ENCODE measurements at regions not wholly inside any gene's neighbourhood (a gene's known extent, or its start where the extent isn't known, plus 50 kb on each side); places are given as distances from the start of the nearest gene placed in this dataset.

- no peaks in the 10 kb centered on the region for H3K36me3 ChIP-seq (ENCODE audit: insufficient read depth, insufficient read length, low read length)
- no peaks in the 10 kb centered on the region for H3K27me3 ChIP-seq (ENCODE audit: insufficient read depth, insufficient read length)
- no peak overlapping the region for H3K4me3 ChIP-seq (ENCODE audit: insufficient read length, low read depth)
- TF ChIP-seq SUZ12 (IDR thresholded peaks at IDR 0.05; ENCODE audit: extremely low read depth, insufficient read depth, insufficient read length), result no peak
- TF ChIP-seq YY1 (IDR thresholded peaks at IDR 0.05; ENCODE audit: insufficient read depth, insufficient read length), result no peak
- TF ChIP-seq ZNF274 (IDR thresholded peaks at IDR 0.05; ENCODE audit: low read depth, low read length), result no peak
- H3K9ac ChIP-seq (ENCODE audit: insufficient read length, low read depth), result no peak overlapping the region
- H3K4me1 ChIP-seq (ENCODE audit: insufficient read depth, insufficient read length), result no peaks in the 10 kb centered on the region
- no peaks in the 10 kb centered on the region for H3K9me3 ChIP-seq (ENCODE audit: insufficient read depth, low read length)
- no peak for DNase-seq (ENCODE audit: low read depth, low spot score)
These were observed 163.5 kb upstream of the LMO4 start for GRCh38 chr1:87165177-87165576.

- Histone ChIP-seq H3K36me3 (ENCODE audit: insufficient read depth, insufficient read length, low read length) (no peaks in the 10 kb centered on the region), H3K9ac (ENCODE audit: insufficient read length, low read depth) (no peak overlapping the region), H3K27me3 (ENCODE audit: insufficient read depth, insufficient read length) (no peaks in the 10 kb centered on the region), H3K4me1 (ENCODE audit: insufficient read depth, insufficient read length) (no peaks in the 10 kb centered on the region), H3K4me3 (ENCODE audit: insufficient read length, low read depth) (no peak overlapping the region), H3K9me3 (ENCODE audit: insufficient read depth, low read length) (no peaks in the 10 kb centered on the region)
- no peak for DNase-seq (ENCODE audit: low read depth, low spot score)
- TF ChIP-seq YY1 (IDR thresholded peaks at IDR 0.05; ENCODE audit: insufficient read depth, insufficient read length), result no peak
- no peak for TF ChIP-seq SUZ12 (IDR thresholded peaks at IDR 0.05; ENCODE audit: extremely low read depth, insufficient read depth, insufficient read length)
- TF ChIP-seq ZNF274 (IDR thresholded peaks at IDR 0.05; ENCODE audit: low read depth, low read length), result no peak
These were observed 161.4 kb upstream of the LMO4 start for GRCh38 chr1:87167157-87167789.

GRCh38 chr1:87167848-87168525, 160.7 kb upstream of the LMO4 start:
- Histone ChIP-seq H3K27me3 (ENCODE audit: insufficient read depth, insufficient read length) (no peaks in the 10 kb centered on the region), H3K36me3 (ENCODE audit: insufficient read depth, insufficient read length, low read length) (no peaks in the 10 kb centered on the region), H3K4me1 (ENCODE audit: insufficient read depth, insufficient read length) (no peaks in the 10 kb centered on the region), H3K4me3 (ENCODE audit: insufficient read length, low read depth) (no peak overlapping the region), H3K9ac (ENCODE audit: insufficient read length, low read depth) (no peak overlapping the region), H3K9me3 (ENCODE audit: insufficient read depth, low read length) (no peaks in the 10 kb centered on the region)
- TF ChIP-seq YY1 (IDR thresholded peaks at IDR 0.05; ENCODE audit: insufficient read depth, insufficient read length) (no peak), SUZ12 (IDR thresholded peaks at IDR 0.05; ENCODE audit: extremely low read depth, insufficient read depth, insufficient read length) (no peak), ZNF274 (IDR thresholded peaks at IDR 0.05; ENCODE audit: low read depth, low read length) (no peak)
- no peak for DNase-seq (ENCODE audit: low read depth, low spot score)

- no peaks in the 10 kb centered on the region for H3K36me3 ChIP-seq (ENCODE audit: insufficient read depth, insufficient read length, low read length)
- H3K27me3 ChIP-seq (ENCODE audit: insufficient read depth, insufficient read length), result no peaks in the 10 kb centered on the region
- H3K9me3 ChIP-seq (ENCODE audit: insufficient read depth, low read length), result no peaks in the 10 kb centered on the region
- no peak overlapping the region for H3K4me3 ChIP-seq (ENCODE audit: insufficient read length, low read depth)
- no peak overlapping the region for H3K9ac ChIP-seq (ENCODE audit: insufficient read length, low read depth)
- DNase-seq (ENCODE audit: low read depth, low spot score), result no peak
- no peaks in the 10 kb centered on the region for H3K4me1 ChIP-seq (ENCODE audit: insufficient read depth, insufficient read length)
- TF ChIP-seq SUZ12 (IDR thresholded peaks at IDR 0.05; ENCODE audit: extremely low read depth, insufficient read depth, insufficient read length) (no peak), ZNF274 (IDR thresholded peaks at IDR 0.05; ENCODE audit: low read depth, low read length) (no peak), YY1 (IDR thresholded peaks at IDR 0.05; ENCODE audit: insufficient read depth, insufficient read length) (no peak)
These were observed 159.3 kb upstream of the LMO4 start for GRCh38 chr1:87169263-87169910.

GRCh38 chr1:87170157-87170556, 158.5 kb upstream of the LMO4 start:
- no peaks in the 10 kb centered on the region for H3K9me3 ChIP-seq (ENCODE audit: insufficient read depth, low read length)
- no peak overlapping the region for H3K9ac ChIP-seq (ENCODE audit: insufficient read length, low read depth)
- no peaks in the 10 kb centered on the region for H3K4me1 ChIP-seq (ENCODE audit: insufficient read depth, insufficient read length)
- no peak overlapping the region for H3K4me3 ChIP-seq (ENCODE audit: insufficient read length, low read depth)
- no peak for DNase-seq (ENCODE audit: low read depth, low spot score)
- TF ChIP-seq YY1 (IDR thresholded peaks at IDR 0.05; ENCODE audit: insufficient read depth, insufficient read length), result no peak
- no peak for TF ChIP-seq SUZ12 (IDR thresholded peaks at IDR 0.05; ENCODE audit: extremely low read depth, insufficient read depth, insufficient read length)
- no peak for TF ChIP-seq ZNF274 (IDR thresholded peaks at IDR 0.05; ENCODE audit: low read depth, low read length)
- no peaks in the 10 kb centered on the region for H3K36me3 ChIP-seq (ENCODE audit: insufficient read depth, insufficient read length, low read length)
- H3K27me3 ChIP-seq (ENCODE audit: insufficient read depth, insufficient read length), result no peaks in the 10 kb centered on the region

- H3K4me3 ChIP-seq (ENCODE audit: insufficient read length, low read depth), result no peak overlapping the region
- TF ChIP-seq ZNF274 (IDR thresholded peaks at IDR 0.05; ENCODE audit: low read depth, low read length) (no peak), YY1 (IDR thresholded peaks at IDR 0.05; ENCODE audit: insufficient read depth, insufficient read length) (no peak), SUZ12 (IDR thresholded peaks at IDR 0.05; ENCODE audit: extremely low read depth, insufficient read depth, insufficient read length) (no peak)
- no peaks in the 10 kb centered on the region for H3K4me1 ChIP-seq (ENCODE audit: insufficient read depth, insufficient read length)
- H3K27me3 ChIP-seq (ENCODE audit: insufficient read depth, insufficient read length), result no peaks in the 10 kb centered on the region
- H3K9ac ChIP-seq (ENCODE audit: insufficient read length, low read depth), result no peak overlapping the region
- no peaks in the 10 kb centered on the region for H3K9me3 ChIP-seq (ENCODE audit: insufficient read depth, low read length)
- no peaks in the 10 kb centered on the region for H3K36me3 ChIP-seq (ENCODE audit: insufficient read depth, insufficient read length, low read length)
- DNase-seq (ENCODE audit: low read depth, low spot score), result no peak
These were observed 157.6 kb upstream of the LMO4 start for GRCh38 chr1:87170931-87171598.

- TF ChIP-seq SUZ12 (IDR thresholded peaks at IDR 0.05; ENCODE audit: extremely low read depth, insufficient read depth, insufficient read length), result no peak
- no peaks in the 10 kb centered on the region for H3K27me3 ChIP-seq (ENCODE audit: insufficient read depth, insufficient read length)
These were observed 155.4 kb upstream of the LMO4 start for GRCh38 chr1:87173231-87173630.

More at GRCh38 chr1:87173231-87173630, 155.4 kb upstream of the LMO4 start:
- H3K36me3 ChIP-seq (ENCODE audit: insufficient read depth, insufficient read length, low read length), result no peaks in the 10 kb centered on the region
- no peak overlapping the region for H3K9ac ChIP-seq (ENCODE audit: insufficient read length, low read depth)
- DNase-seq (ENCODE audit: low read depth, low spot score), result no peak
- no peaks in the 10 kb centered on the region for H3K9me3 ChIP-seq (ENCODE audit: insufficient read depth, low read length)
- no peak overlapping the region for H3K4me3 ChIP-seq (ENCODE audit: insufficient read length, low read depth)
- H3K4me1 ChIP-seq (ENCODE audit: insufficient read depth, insufficient read length), result no peaks in the 10 kb centered on the region

All from NT2/D1 (cell line).